Endothelial cell of umbilical vein (primary cell): ENCODE measurements at regions not wholly inside any gene's neighbourhood (a gene's known extent, or its start where the extent isn't known, plus 50 kb on each side); places are given as distances from the start of the nearest gene placed in this dataset.

Source experiments
- BruUV-seq: library from RNA; stranded (reverse); fragments of 400-500 nt; replicated peaks from 2 replicates; lab custom pipeline; 2021; lab: Mats Ljungman, UMichigan
- CTCF ChIA-PET: fragments of 300-600, 350-600 bp; sonication (Branson Sonifier 250); formaldehyde crosslinking; loops from one replicate; lab custom pipeline; 2021; ENCODE audit warnings: antibody characterized with exemption, inconsistent platforms; lab: Charles Lee
- POLR2A ChIA-PET: fragments of 300-600, 350-600 bp; sonication (Branson Sonifier 250); formaldehyde crosslinking; loops from one replicate; lab custom pipeline; 2021; ENCODE audit warnings: antibody characterized with exemption, inconsistent platforms; lab: Charles Lee
- DNase-seq: peaks from one replicate; pipeline ENCODE4 v3.0.0-alpha.2; 2011; ENCODE audit warnings: low read depth, low spot score
- FAIRE-seq: peaks from 2 replicates; lab custom pipeline; 2011; peaks lifted over from hg19 to GRCh38; lab: Jason Lieb, UNC
- H2AFZ ChIP-seq: 2 replicates; pipeline ENCODE4 v1.6.0; 2012; ENCODE audit warnings: low read depth, low read length, control low read depth, inconsistent platforms
- H3K27ac ChIP-seq: 2 replicates; pipeline ENCODE4 v1.5.1; 2011; ENCODE audit warnings: low read depth, mild to moderate bottlenecking, control low read depth, low read length, moderate library complexity; ENCODE audit not compliant: insufficient read depth
- H3K27me3 ChIP-seq, 2 experiments: 2 replicates each; pipeline versions ENCODE4 v1.6.0 to v1.6.1; 2011; ENCODE audit warnings: low read length in 2 of 2, mixed read lengths in 1 of 2; ENCODE audit not compliant: control insufficient read depth in 2 of 2, insufficient read depth in 2 of 2
- H3K36me3 ChIP-seq, 2 experiments: 2 replicates in 1 of 2; 3 replicates in 1 of 2; pipeline ENCODE4 v1.5.1; 2011; ENCODE audit warnings: low read length in 2 of 2, mild to moderate bottlenecking in 1 of 2, moderate library complexity in 1 of 2; ENCODE audit not compliant: control insufficient read depth in 2 of 2, insufficient read depth in 2 of 2; ENCODE audit errors: extremely low read depth in 1 of 2
- H3K4me1 ChIP-seq: 3 replicates; pipeline ENCODE4 v1.5.1; 2011; ENCODE audit warnings: mild to moderate bottlenecking, low read length; ENCODE audit not compliant: control insufficient read depth, insufficient read depth; ENCODE audit errors: extremely low read depth
- H3K4me2 ChIP-seq: 2 replicates; pipeline ENCODE4 v1.6.1; 2011; ENCODE audit warnings: low read length, control low read depth, mixed read lengths; ENCODE audit not compliant: insufficient read depth
- H3K4me3 ChIP-seq, 3 experiments: fragments of 200-600 bp in 1 of 3; sonication (generic), shearing (Covaris generic) in 1 of 3; replicated peaks in 1 of 3; 2 replicates each; pipeline ENCODE4 v1.5.1; 2011 to 2016; ENCODE audit warnings: control low read depth in 3 of 3, low read length in 3 of 3, mild to moderate bottlenecking in 2 of 3, inconsistent platforms in 1 of 3, low read depth in 1 of 3, moderate library complexity in 1 of 3; ENCODE audit not compliant: insufficient read depth in 1 of 3
- H3K79me2 ChIP-seq: 2 replicates; pipeline ENCODE4 v1.6.0; 2012; ENCODE audit warnings: low read length, inconsistent platforms; ENCODE audit not compliant: control insufficient read depth, insufficient read depth
- H3K9ac ChIP-seq: replicated peaks from 2 replicates; pipeline ENCODE3; 2011; ENCODE audit warnings: low read length, control low read depth; ENCODE audit not compliant: insufficient read depth; ENCODE audit errors: extremely low read depth
- H3K9me1 ChIP-seq: replicated peaks from 3 replicates; pipeline ENCODE4 v1.6.0; 2011; ENCODE audit warnings: mild to moderate bottlenecking, low read length; ENCODE audit not compliant: control insufficient read depth, insufficient read depth; ENCODE audit errors: extremely low read depth
- H3K9me3 ChIP-seq: replicated peaks from 2 replicates; pipeline ENCODE4 v1.5.1; 2012; ENCODE audit warnings: low read length, inconsistent platforms; ENCODE audit not compliant: control insufficient read depth, insufficient read depth
- H4K20me1 ChIP-seq: replicated peaks from 2 replicates; pipeline ENCODE3; 2011; ENCODE audit warnings: mild to moderate bottlenecking, low read length; ENCODE audit not compliant: control insufficient read depth, insufficient read depth; ENCODE audit errors: extremely low read depth
- EZH2 ChIP-seq: IDR thresholded peaks from 2 replicates; pipeline ENCODE4 v1.6.1; 2012; ENCODE audit warnings: borderline replicate concordance, low read depth, mild to moderate bottlenecking, moderate library complexity, low read length, inconsistent platforms; ENCODE audit not compliant: severe bottlenecking
- FOS ChIP-seq: IDR thresholded peaks from 2 replicates; pipeline ENCODE4 v1.6.1; 2011; ENCODE audit warnings: mild to moderate bottlenecking, low read length, moderate library complexity, borderline replicate concordance; ENCODE audit not compliant: insufficient read depth
- GATA2 ChIP-seq: IDR thresholded peaks from 2 replicates; pipeline ENCODE4 v1.7.0; 2011; ENCODE audit warnings: low read depth, mild to moderate bottlenecking, moderate library complexity, mixed read lengths, low read length; ENCODE audit not compliant: insufficient read length, insufficient read depth
- JUN ChIP-seq: IDR thresholded peaks from 2 replicates; pipeline ENCODE4 v1.6.1; 2011; ENCODE audit warnings: borderline replicate concordance, low read depth; ENCODE audit not compliant: insufficient read length, insufficient read depth
- MYC ChIP-seq: IDR thresholded peaks from one replicate; pipeline ENCODE4 v1.6.1; 2011; ENCODE audit warnings: mild to moderate bottlenecking, low read depth, low read length
- POLR2A ChIP-seq: IDR thresholded peaks from 2 replicates; pipeline ENCODE4 v1.6.1; 2012; ENCODE audit warnings: low read depth, mild to moderate bottlenecking, control low read depth, low read length
- POLR2AphosphoS5 ChIP-seq: IDR thresholded peaks from 2 replicates; pipeline ENCODE4 v1.6.1; 2012; ENCODE audit warnings: low read depth, mild to moderate bottlenecking, control low read depth, low read length, moderate library complexity; ENCODE audit not compliant: insufficient read depth
- dilution Hi-C: fragments of 300-500 bp; cut with MboI; formaldehyde crosslinking; loops from one replicate; pipeline ENCODE4 v1.15.0; 2019; ENCODE audit warnings: low sequenced_read_pairs; ENCODE audit not compliant: extremely low pct_ligation_motif_present
- intact Hi-C: fragments of 100-400 bp; cut with micrococcal nuclease; formaldehyde crosslinking; loops from one replicate; pipeline ENCODE4 v1.10.0; 2022
- TF ChIP-seq, protein P1 (sequence below), 2 donors: IDR thresholded peaks; 1 replicate in 1 of 2; 2 replicates in 1 of 2; pipeline ENCODE4 v1.5.1; 2011; ENCODE audit warnings: low read length in 2 of 2, mild to moderate bottlenecking in 2 of 2, moderate library complexity in 2 of 2, control low read depth in 1 of 2, inconsistent platforms in 1 of 2, low read depth in 1 of 2; ENCODE audit not compliant: insufficient read depth in 1 of 2; ENCODE audit errors: extremely low read depth in 1 of 2
- TF ChIP-seq, protein P2 (sequence below): IDR thresholded peaks from 2 replicates; pipeline ENCODE4 v1.6.1; 2011; ENCODE audit not compliant: insufficient read depth, insufficient read length

DNA sequence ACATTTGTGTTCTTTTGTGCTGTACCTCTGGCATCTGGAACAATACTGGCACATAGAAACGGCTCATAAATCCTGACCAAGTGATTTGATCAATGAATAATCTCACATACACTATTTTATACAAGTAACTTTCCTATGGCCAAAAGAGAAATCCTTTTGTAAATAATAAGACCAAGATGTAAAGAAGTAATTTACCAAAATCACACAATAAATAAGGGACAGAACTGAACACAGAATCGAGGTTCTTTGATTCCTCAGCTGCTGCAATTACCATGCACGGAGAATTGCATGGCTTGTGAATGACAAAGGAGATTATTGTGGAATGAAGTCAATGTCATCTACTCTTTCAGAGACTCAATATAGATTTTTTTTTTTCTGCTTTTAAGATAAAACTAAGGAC is 576.8 kb upstream of the SMIM31 start:
- Histone ChIP-seq H3K27ac (no peak overlapping the region), H3K9ac (no peak overlapping the region), H3K4me2 (no peak overlapping the region), H3K9me3 (no peaks in the 10 kb centered on the region), H2AFZ (no peak overlapping the region), H3K9me1 (no peaks in the 10 kb centered on the region), H3K79me2 (no peaks in the 10 kb centered on the region), H4K20me1 (no peaks in the 10 kb centered on the region), H3K4me1 (no peaks in the 10 kb centered on the region), H3K27me3 (no peaks in the 10 kb centered on the region), H3K36me3 (no peaks in the 10 kb centered on the region), H3K4me3 (no peak overlapping the region)
- DNase-seq (no peak), FAIRE-seq (no peak)
- dilution Hi-C loops (no loop called here), intact Hi-C loops (no loop called here)
- TF ChIP-seq JUN (no peak), GATA2 (no peak), EZH2 (no peak), POLR2AphosphoS5 (no peak), FOS (no peak), POLR2A (no peak), MYC (no peak)
- TF ChIP-seq, protein P1, sequence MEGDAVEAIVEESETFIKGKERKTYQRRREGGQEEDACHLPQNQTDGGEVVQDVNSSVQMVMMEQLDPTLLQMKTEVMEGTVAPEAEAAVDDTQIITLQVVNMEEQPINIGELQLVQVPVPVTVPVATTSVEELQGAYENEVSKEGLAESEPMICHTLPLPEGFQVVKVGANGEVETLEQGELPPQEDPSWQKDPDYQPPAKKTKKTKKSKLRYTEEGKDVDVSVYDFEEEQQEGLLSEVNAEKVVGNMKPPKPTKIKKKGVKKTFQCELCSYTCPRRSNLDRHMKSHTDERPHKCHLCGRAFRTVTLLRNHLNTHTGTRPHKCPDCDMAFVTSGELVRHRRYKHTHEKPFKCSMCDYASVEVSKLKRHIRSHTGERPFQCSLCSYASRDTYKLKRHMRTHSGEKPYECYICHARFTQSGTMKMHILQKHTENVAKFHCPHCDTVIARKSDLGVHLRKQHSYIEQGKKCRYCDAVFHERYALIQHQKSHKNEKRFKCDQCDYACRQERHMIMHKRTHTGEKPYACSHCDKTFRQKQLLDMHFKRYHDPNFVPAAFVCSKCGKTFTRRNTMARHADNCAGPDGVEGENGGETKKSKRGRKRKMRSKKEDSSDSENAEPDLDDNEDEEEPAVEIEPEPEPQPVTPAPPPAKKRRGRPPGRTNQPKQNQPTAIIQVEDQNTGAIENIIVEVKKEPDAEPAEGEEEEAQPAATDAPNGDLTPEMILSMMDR (IDR thresholded peaks at IDR 0.05; ENCODE audit: extremely low read depth in 1 of 2, insufficient read depth in 1 of 2, low read depth in 1 of 2, low read length in 2 of 2) = no peak
- TF ChIP-seq, protein P2, sequence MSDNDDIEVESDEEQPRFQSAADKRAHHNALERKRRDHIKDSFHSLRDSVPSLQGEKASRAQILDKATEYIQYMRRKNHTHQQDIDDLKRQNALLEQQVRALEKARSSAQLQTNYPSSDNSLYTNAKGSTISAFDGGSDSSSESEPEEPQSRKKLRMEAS = no peak
- ChIA-PET POLR2A (no interaction called here), CTCF (no interaction called here)
- no TSS peak for BruUV-seq
